Endothelial cell of umbilical vein (primary cell): ENCODE measurements at regions not wholly inside any gene's neighbourhood (a gene's known extent, or its start where the extent isn't known, plus 50 kb on each side); places are given as distances from the start of the nearest gene placed in this dataset.

ENCODE experiments used
- BruUV-seq: library from RNA; stranded (reverse); fragments of 400-500 nt; replicated peaks from 2 replicates; lab custom pipeline; 2021; lab: Mats Ljungman, UMichigan
- CTCF ChIA-PET: fragments of 300-600, 350-600 bp; sonication (Branson Sonifier 250); formaldehyde crosslinking; loops from one replicate; lab custom pipeline; 2021; ENCODE audit warnings: antibody characterized with exemption, inconsistent platforms; lab: Charles Lee
- POLR2A ChIA-PET: fragments of 300-600, 350-600 bp; sonication (Branson Sonifier 250); formaldehyde crosslinking; loops from one replicate; lab custom pipeline; 2021; ENCODE audit warnings: antibody characterized with exemption, inconsistent platforms; lab: Charles Lee
- DNase-seq: peaks from one replicate; pipeline ENCODE4 v3.0.0-alpha.2; 2011; ENCODE audit warnings: low read depth, low spot score
- FAIRE-seq: peaks from 2 replicates; lab custom pipeline; 2011; peaks lifted over from hg19 to GRCh38; lab: Jason Lieb, UNC
- H2AFZ ChIP-seq: 2 replicates; pipeline ENCODE4 v1.6.0; 2012; ENCODE audit warnings: low read depth, low read length, control low read depth, inconsistent platforms
- H3K27ac ChIP-seq: 2 replicates; pipeline ENCODE4 v1.5.1; 2011; ENCODE audit warnings: low read depth, mild to moderate bottlenecking, control low read depth, low read length, moderate library complexity; ENCODE audit not compliant: insufficient read depth
- H3K27me3 ChIP-seq, 2 experiments: 2 replicates each; pipeline versions ENCODE4 v1.6.0 to v1.6.1; 2011; ENCODE audit warnings: low read length in 2 of 2, mixed read lengths in 1 of 2; ENCODE audit not compliant: control insufficient read depth in 2 of 2, insufficient read depth in 2 of 2
- H3K36me3 ChIP-seq, 2 experiments: 2 replicates in 1 of 2; 3 replicates in 1 of 2; pipeline ENCODE4 v1.5.1; 2011; ENCODE audit warnings: low read length in 2 of 2, mild to moderate bottlenecking in 1 of 2, moderate library complexity in 1 of 2; ENCODE audit not compliant: control insufficient read depth in 2 of 2, insufficient read depth in 2 of 2; ENCODE audit errors: extremely low read depth in 1 of 2
- H3K4me1 ChIP-seq: 3 replicates; pipeline ENCODE4 v1.5.1; 2011; ENCODE audit warnings: mild to moderate bottlenecking, low read length; ENCODE audit not compliant: control insufficient read depth, insufficient read depth; ENCODE audit errors: extremely low read depth
- H3K4me2 ChIP-seq: 2 replicates; pipeline ENCODE4 v1.6.1; 2011; ENCODE audit warnings: low read length, control low read depth, mixed read lengths; ENCODE audit not compliant: insufficient read depth
- H3K4me3 ChIP-seq, 3 experiments: fragments of 200-600 bp in 1 of 3; sonication (generic), shearing (Covaris generic) in 1 of 3; replicated peaks in 1 of 3; 2 replicates each; pipeline ENCODE4 v1.5.1; 2011 to 2016; ENCODE audit warnings: control low read depth in 3 of 3, low read length in 3 of 3, mild to moderate bottlenecking in 2 of 3, inconsistent platforms in 1 of 3, low read depth in 1 of 3, moderate library complexity in 1 of 3; ENCODE audit not compliant: insufficient read depth in 1 of 3
- H3K79me2 ChIP-seq: 2 replicates; pipeline ENCODE4 v1.6.0; 2012; ENCODE audit warnings: low read length, inconsistent platforms; ENCODE audit not compliant: control insufficient read depth, insufficient read depth
- H3K9ac ChIP-seq: replicated peaks from 2 replicates; pipeline ENCODE3; 2011; ENCODE audit warnings: low read length, control low read depth; ENCODE audit not compliant: insufficient read depth; ENCODE audit errors: extremely low read depth
- H3K9me1 ChIP-seq: replicated peaks from 3 replicates; pipeline ENCODE4 v1.6.0; 2011; ENCODE audit warnings: mild to moderate bottlenecking, low read length; ENCODE audit not compliant: control insufficient read depth, insufficient read depth; ENCODE audit errors: extremely low read depth
- H3K9me3 ChIP-seq: replicated peaks from 2 replicates; pipeline ENCODE4 v1.5.1; 2012; ENCODE audit warnings: low read length, inconsistent platforms; ENCODE audit not compliant: control insufficient read depth, insufficient read depth
- H4K20me1 ChIP-seq: replicated peaks from 2 replicates; pipeline ENCODE3; 2011; ENCODE audit warnings: mild to moderate bottlenecking, low read length; ENCODE audit not compliant: control insufficient read depth, insufficient read depth; ENCODE audit errors: extremely low read depth
- EZH2 ChIP-seq: IDR thresholded peaks from 2 replicates; pipeline ENCODE4 v1.6.1; 2012; ENCODE audit warnings: borderline replicate concordance, low read depth, mild to moderate bottlenecking, moderate library complexity, low read length, inconsistent platforms; ENCODE audit not compliant: severe bottlenecking
- dilution Hi-C: fragments of 300-500 bp; cut with MboI; formaldehyde crosslinking; loops from one replicate; pipeline ENCODE4 v1.15.0; 2019; ENCODE audit warnings: low sequenced_read_pairs; ENCODE audit not compliant: extremely low pct_ligation_motif_present
- intact Hi-C: fragments of 100-400 bp; cut with micrococcal nuclease; formaldehyde crosslinking; loops from one replicate; pipeline ENCODE4 v1.10.0; 2022
- TF ChIP-seq, protein P1 (sequence below), 2 donors: IDR thresholded peaks; 1 replicate in 1 of 2; 2 replicates in 1 of 2; pipeline ENCODE4 v1.5.1; 2011; ENCODE audit warnings: low read length in 2 of 2, mild to moderate bottlenecking in 2 of 2, moderate library complexity in 2 of 2, control low read depth in 1 of 2, inconsistent platforms in 1 of 2, low read depth in 1 of 2; ENCODE audit not compliant: insufficient read depth in 1 of 2; ENCODE audit errors: extremely low read depth in 1 of 2

DNA sequence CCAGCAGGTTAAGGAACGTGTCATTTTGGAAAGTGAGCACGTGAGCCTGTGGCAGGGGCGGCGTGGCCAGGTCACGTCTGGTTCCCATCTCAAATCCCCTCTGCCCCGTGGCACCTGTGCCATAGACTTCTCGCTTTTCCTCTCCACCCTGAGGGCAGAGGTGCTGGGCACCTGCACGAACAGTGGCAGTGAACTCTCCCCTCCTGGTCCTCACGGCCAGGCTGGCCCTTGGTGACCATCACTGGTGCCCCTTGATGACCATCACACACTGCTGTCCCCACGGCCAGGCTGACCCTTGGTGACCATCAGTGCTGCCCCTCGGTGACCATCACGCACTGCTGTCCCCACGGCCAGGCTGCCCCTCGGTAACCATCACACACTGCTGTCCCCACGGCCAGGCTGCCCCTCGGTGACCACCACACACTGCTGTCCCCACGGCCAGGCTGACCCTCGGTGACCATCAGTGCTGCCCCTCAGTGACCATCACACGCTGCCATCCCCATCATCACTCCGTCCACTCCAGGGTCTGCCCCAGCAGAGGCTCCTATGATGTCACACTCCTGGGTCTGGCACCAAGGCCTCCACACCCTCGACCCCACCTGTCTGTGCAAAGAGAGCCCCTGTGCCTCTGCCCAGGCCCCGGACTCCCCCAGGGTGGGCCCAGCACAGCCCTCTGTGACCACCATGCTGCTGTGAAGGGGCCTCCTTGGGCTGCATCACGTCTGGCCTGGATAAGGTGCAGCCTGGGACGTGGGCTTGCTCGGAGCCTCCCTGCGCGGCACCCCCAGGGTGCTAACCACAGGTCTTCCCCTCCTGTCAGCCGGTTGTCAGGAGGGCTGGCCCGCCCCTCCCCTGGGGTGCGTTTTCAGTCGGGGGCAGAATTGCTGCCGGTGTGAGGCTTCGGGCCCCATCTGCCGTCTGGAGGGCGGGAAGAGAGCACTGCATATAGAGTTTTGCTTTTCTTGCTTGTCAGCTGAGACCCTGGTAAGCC, 738.6 kb downstream of the BRD1 start:
- Histone ChIP-seq H3K4me3 (no peak overlapping the region), H3K4me1 (no peaks in the 10 kb centered on the region), H4K20me1 (no peaks in the 10 kb centered on the region), H2AFZ (no peak overlapping the region), H3K9ac (no peak overlapping the region), H3K9me3 (peaks cover 8% of the 10 kb centered on the region), H3K9me1 (no peaks in the 10 kb centered on the region), H3K79me2 (no peaks in the 10 kb centered on the region), H3K36me3 (no peaks in the 10 kb centered on the region), H3K27me3 (no peaks in the 10 kb centered on the region), H3K4me2 (no peak overlapping the region), H3K27ac (no peak overlapping the region)
- POLR2A ChIA-PET, result no interaction called here
- TF ChIP-seq, protein P1, sequence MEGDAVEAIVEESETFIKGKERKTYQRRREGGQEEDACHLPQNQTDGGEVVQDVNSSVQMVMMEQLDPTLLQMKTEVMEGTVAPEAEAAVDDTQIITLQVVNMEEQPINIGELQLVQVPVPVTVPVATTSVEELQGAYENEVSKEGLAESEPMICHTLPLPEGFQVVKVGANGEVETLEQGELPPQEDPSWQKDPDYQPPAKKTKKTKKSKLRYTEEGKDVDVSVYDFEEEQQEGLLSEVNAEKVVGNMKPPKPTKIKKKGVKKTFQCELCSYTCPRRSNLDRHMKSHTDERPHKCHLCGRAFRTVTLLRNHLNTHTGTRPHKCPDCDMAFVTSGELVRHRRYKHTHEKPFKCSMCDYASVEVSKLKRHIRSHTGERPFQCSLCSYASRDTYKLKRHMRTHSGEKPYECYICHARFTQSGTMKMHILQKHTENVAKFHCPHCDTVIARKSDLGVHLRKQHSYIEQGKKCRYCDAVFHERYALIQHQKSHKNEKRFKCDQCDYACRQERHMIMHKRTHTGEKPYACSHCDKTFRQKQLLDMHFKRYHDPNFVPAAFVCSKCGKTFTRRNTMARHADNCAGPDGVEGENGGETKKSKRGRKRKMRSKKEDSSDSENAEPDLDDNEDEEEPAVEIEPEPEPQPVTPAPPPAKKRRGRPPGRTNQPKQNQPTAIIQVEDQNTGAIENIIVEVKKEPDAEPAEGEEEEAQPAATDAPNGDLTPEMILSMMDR (IDR thresholded peaks at IDR 0.05; ENCODE audit: extremely low read depth in 1 of 2, insufficient read depth in 1 of 2, low read depth in 1 of 2, low read length in 2 of 2), result no peak
- TF ChIP-seq EZH2, result no peak
- CTCF ChIA-PET, result no interaction called here
- no TSS peak for BruUV-seq
- FAIRE-seq (no peak), DNase-seq (no peak)
- intact Hi-C loops, result no loop called here
- dilution Hi-C loops, result no loop called here
